ENCODE measurements at regions not wholly inside any gene's neighbourhood (a gene's known extent, or its start where the extent isn't known, plus 50 kb on each side); places are given as distances from the start of the nearest gene placed in this dataset.

DNA sequence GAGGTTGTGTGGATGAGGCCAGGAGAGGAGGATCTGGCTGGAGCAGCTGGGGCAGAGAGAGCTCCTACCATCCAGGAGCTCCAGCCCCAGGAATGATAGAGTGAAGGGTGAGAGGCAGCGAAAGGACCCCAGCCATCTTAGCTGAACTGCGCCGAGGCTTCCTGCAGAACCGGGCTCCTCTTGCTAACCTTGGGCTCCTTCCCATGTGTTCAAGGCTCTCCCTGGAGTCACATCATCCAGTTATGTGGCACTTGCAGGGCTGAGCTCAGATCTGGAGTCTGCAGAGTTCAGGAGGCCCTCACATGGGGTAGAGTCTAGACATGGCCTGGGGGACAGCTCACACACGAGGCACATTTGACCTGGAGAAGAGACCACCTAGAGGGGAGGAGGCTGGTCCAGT, 225.0 kb upstream of the ZNF32 start:
- H3K4me3 ChIP-seq, result no peak overlapping the region
- DNase-seq, result no peak
- no peak overlapping the region for H3K27ac ChIP-seq
- TF ChIP-seq POLR2A (IDR thresholded peaks at IDR 0.05) (no peak), CTCF (IDR thresholded peaks at IDR 0.05) (no peak)
- H3K4me1 ChIP-seq, result no peaks in the 10 kb centered on the region
- H3K36me3 ChIP-seq, result no peaks in the 10 kb centered on the region
- no peaks in the 10 kb centered on the region for H3K9me3 ChIP-seq
- no peaks in the 10 kb centered on the region for H3K27me3 ChIP-seq

DNA sequence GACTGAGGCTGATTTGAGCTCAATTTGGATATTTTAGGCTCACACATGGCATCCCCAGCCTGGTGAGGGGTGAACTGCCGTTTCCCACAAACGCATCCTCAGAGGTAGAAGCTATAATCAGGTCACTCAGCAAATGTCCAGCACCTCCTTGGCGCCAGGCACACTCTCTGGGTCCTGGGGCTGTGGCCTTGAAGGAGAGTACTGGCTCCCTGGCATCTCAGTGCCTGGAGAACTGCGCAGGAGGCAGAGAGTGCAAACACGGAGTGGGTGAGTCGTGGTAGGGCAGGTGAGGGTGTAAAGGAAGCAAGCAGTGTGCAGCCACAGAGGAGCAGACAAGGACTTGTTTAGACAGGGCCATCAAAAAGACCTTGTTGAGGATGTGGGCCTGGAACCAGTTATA, 224.0 kb upstream of the ZNF32 start:
- TF ChIP-seq POLR2A (IDR thresholded peaks at IDR 0.05), result no peak
- no peak for TF ChIP-seq CTCF (IDR thresholded peaks at IDR 0.05)
- Histone ChIP-seq H3K4me1 (no peaks in the 10 kb centered on the region), H3K27ac (no peak overlapping the region), H3K27me3 (no peaks in the 10 kb centered on the region), H3K36me3 (no peaks in the 10 kb centered on the region), H3K9me3 (no peaks in the 10 kb centered on the region), H3K4me3 (no peak overlapping the region)
- no peak for DNase-seq

DNA sequence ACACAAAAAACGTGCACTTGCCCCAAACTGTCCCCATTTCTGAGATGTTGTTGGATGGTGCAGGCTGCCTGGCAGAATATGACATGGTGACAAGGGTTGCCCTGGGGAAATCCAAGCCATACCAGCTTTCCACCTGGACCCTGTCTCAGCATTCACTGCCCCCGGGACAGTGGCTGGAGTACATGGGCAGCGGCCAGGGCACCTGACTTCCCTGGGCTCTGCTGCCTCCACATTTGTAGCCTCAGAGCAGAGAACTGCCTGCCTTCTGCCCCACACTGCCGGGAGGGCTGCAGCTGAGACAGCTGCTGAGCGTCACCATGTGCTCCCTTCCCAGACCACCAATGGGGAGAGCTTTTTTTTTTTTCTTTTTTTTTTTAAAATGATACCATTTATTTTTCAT, 222.9 kb upstream of the ZNF32 start:
- Histone ChIP-seq H3K4me1 (no peaks in the 10 kb centered on the region), H3K9me3 (no peaks in the 10 kb centered on the region), H3K27ac (no peak overlapping the region), H3K36me3 (no peaks in the 10 kb centered on the region), H3K4me3 (no peak overlapping the region), H3K27me3 (no peaks in the 10 kb centered on the region)
- DNase-seq, result no peak
- no peak for TF ChIP-seq POLR2A (IDR thresholded peaks at IDR 0.05)

GRCh38 chr10:43870968-43871439, 222.3 kb upstream of the ZNF32 start:
- no peak for TF ChIP-seq POLR2A (IDR thresholded peaks at IDR 0.05)
- no peak for TF ChIP-seq CTCF (IDR thresholded peaks at IDR 0.05)
- no peak overlapping the region for H3K27ac ChIP-seq

GRCh38 chr10:43869669-43870322, 221.1 kb upstream of the ZNF32 start:
- Histone ChIP-seq H3K4me3 (no peak overlapping the region), H3K9me3 (no peaks in the 10 kb centered on the region), H3K4me1 (no peaks in the 10 kb centered on the region), H3K27me3 (no peaks in the 10 kb centered on the region), H3K36me3 (no peaks in the 10 kb centered on the region), H3K27ac (no peak overlapping the region)
- no peak for TF ChIP-seq CTCF (IDR thresholded peaks at IDR 0.05)
- no peak for DNase-seq

More at GRCh38 chr10:43870968-43871439, 222.3 kb upstream of the ZNF32 start:
- Histone ChIP-seq H3K36me3 (no peaks in the 10 kb centered on the region), H3K4me1 (no peaks in the 10 kb centered on the region), H3K27me3 (no peaks in the 10 kb centered on the region), H3K4me3 (no peak overlapping the region), H3K9me3 (no peaks in the 10 kb centered on the region)
- no peak for DNase-seq

DNA sequence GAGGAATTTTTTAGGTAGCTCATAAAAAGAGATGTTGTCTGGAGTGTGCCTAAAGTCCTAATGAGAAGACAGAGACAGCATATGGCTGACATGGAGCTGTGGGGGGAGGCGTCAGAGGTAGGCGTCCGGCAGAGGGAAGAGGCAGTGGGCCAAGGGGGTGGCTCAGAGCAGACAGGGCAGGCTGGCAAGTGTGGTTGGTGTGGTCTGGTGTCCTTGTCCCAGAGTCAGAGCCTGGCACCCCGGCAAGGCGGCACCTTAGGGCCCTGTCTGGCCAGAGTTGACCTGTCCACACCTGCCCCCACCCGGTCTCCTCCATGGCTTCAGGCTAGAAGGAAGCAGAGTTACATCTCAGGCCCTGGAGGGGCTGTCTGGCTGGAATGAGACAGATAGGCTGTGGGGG, 220.3 kb upstream of the ZNF32 start:
- no peaks in the 10 kb centered on the region for H3K9me3 ChIP-seq
- TF ChIP-seq CTCF (IDR thresholded peaks at IDR 0.05) (no peak), POLR2A (IDR thresholded peaks at IDR 0.05) (no peak)
- no peaks in the 10 kb centered on the region for H3K36me3 ChIP-seq
- no peaks in the 10 kb centered on the region for H3K27me3 ChIP-seq
- H3K4me1 ChIP-seq, result peaks cover 0 to 8% (median 5%) of the 10 kb centered on the region in 4 donors
- no peak overlapping the region for H3K27ac ChIP-seq
- DNase-seq, result no peak
- H3K4me3 ChIP-seq, result no peak overlapping the region
